ENCODE measurements at regions not wholly inside any gene's neighbourhood (a gene's known extent, or its start where the extent isn't known, plus 50 kb on each side); places are given as distances from the start of the nearest gene placed in this dataset.

GRCh38 chr4:119697887-119698393 lies 69.3 kb upstream of the PDE5A start (continued):
- TF ChIP-seq MAZ (IDR thresholded peaks at IDR 0.05; ENCODE audit: borderline replicate concordance, low read depth, low read length), result no peak
- TF ChIP-seq MAZ (CRISPR knock-in tag; IDR thresholded peaks at IDR 0.05; ENCODE audit: low read depth), result no peak
- 0 out of 2 replicates have a peak, but pooled peaks have one; percentile 20 for TF ChIP-seq TFAP4 (IDR thresholded peaks at IDR 0.05; ENCODE audit: borderline replicate concordance, low read depth)
- no peak for TF ChIP-seq ZNF207 (IDR thresholded peaks at IDR 0.05; ENCODE audit: borderline replicate concordance)
- no peak for TF ChIP-seq FOXP1 (IDR thresholded peaks at IDR 0.05)
- TF ChIP-seq FOXP1 (CRISPR knock-in tag; IDR thresholded peaks at IDR 0.05), result no peak
- no peak for TF ChIP-seq PAWR (CRISPR knock-in tag; IDR thresholded peaks at IDR 0.05; ENCODE audit: borderline replicate concordance)
- TF ChIP-seq KAT2B (IDR thresholded peaks at IDR 0.05; ENCODE audit: borderline replicate concordance, low read depth, low read length), result peak; percentile 68; the same call in 1 of the 2 replicates
- TF ChIP-seq ETV6 (CRISPR knock-in tag; conservative IDR thresholded peaks at IDR 0.05), result no peak
- TF ChIP-seq DZIP1 (CRISPR knock-in tag; IDR thresholded peaks at IDR 0.05), result no peak
- no peak for TF ChIP-seq ATM (IDR thresholded peaks at IDR 0.05; ENCODE audit: borderline replicate concordance)
- no peak for TF ChIP-seq SCMH1 (CRISPR knock-in tag; IDR thresholded peaks at IDR 0.05; ENCODE audit: borderline replicate concordance)
- TF ChIP-seq CENPBD1 (CRISPR knock-in tag; IDR thresholded peaks at IDR 0.05; ENCODE audit: borderline replicate concordance, low read depth), result no peak
- no peak for TF ChIP-seq MYPOP (CRISPR knock-in tag; IDR thresholded peaks at IDR 0.05)
- no peak for TF ChIP-seq ZBED4 (CRISPR knock-in tag; IDR thresholded peaks at IDR 0.05; ENCODE audit: borderline replicate concordance)
- no peak for TF ChIP-seq THYN1 (CRISPR knock-in tag; IDR thresholded peaks at IDR 0.05; ENCODE audit: borderline replicate concordance, low read depth)
- peak in 1 of 2 experiments; percentile 32; a peak in 2 of 4 replicates for TF ChIP-seq EP300 (IDR thresholded peaks at IDR 0.05; ENCODE audit: low read depth in 2 of 2, low read length in 2 of 2)
- TF ChIP-seq EP300 (CRISPR knock-in tag; IDR thresholded peaks at IDR 0.05; ENCODE audit: borderline replicate concordance), result no peak
- TF ChIP-seq CREB1 (IDR thresholded peaks at IDR 0.05), result no peak
- no peak for TF ChIP-seq CREB1 (CRISPR knock-in tag; IDR thresholded peaks at IDR 0.05)
- no peak for TF ChIP-seq KLF9 (CRISPR knock-in tag; IDR thresholded peaks at IDR 0.05; ENCODE audit: low read depth)
- no peak for TF ChIP-seq TCF12 (IDR thresholded peaks at IDR 0.05)
- TF ChIP-seq TCF12 (CRISPR knock-in tag; IDR thresholded peaks at IDR 0.05), result no peak
- TF ChIP-seq FOXA3 (CRISPR knock-in tag; IDR thresholded peaks at IDR 0.05), result 0 out of 2 replicates have a peak, but pooled peaks have one; percentile 11
